HUES6 (cell line): ENCODE measurements at regions not wholly inside any gene's neighbourhood (a gene's known extent, or its start where the extent isn't known, plus 50 kb on each side); places are given as distances from the start of the nearest gene placed in this dataset.
A peak's percentile ranks its signal among the peaks of the same experiment; 100 is the strongest.

ENCODE experiments used
- H3K27ac ChIP-seq: 2 replicates; pipeline ENCODE4 v1.7.0; 2013; ENCODE audit warnings: low read depth, mild to moderate bottlenecking, low read length, inconsistent platforms
- H3K27me3 ChIP-seq: 2 replicates; pipeline ENCODE4 v1.6.1; 2013; ENCODE audit warnings: low read length; ENCODE audit not compliant: control insufficient read depth, insufficient read depth
- H3K36me3 ChIP-seq: 2 replicates; pipeline ENCODE4 v1.6.1; 2013; ENCODE audit warnings: low read length; ENCODE audit not compliant: control insufficient read depth, insufficient read depth
- H3K4me1 ChIP-seq: 2 replicates; pipeline ENCODE4 v1.6.1; 2013; ENCODE audit warnings: low read length; ENCODE audit not compliant: control insufficient read depth, insufficient read depth
- H3K4me3 ChIP-seq: 2 replicates; pipeline ENCODE4 v1.5.1; 2013; ENCODE audit warnings: low read depth, low read length
- H3K9ac ChIP-seq: one replicate; pipeline ENCODE4 v1.6.1; 2013; ENCODE audit warnings: mild to moderate bottlenecking, low read length
- H3K9me3 ChIP-seq: 2 replicates; pipeline ENCODE4 v1.6.1; 2013; ENCODE audit warnings: low read depth, low read length; ENCODE audit not compliant: control insufficient read depth, insufficient read depth

DNA sequence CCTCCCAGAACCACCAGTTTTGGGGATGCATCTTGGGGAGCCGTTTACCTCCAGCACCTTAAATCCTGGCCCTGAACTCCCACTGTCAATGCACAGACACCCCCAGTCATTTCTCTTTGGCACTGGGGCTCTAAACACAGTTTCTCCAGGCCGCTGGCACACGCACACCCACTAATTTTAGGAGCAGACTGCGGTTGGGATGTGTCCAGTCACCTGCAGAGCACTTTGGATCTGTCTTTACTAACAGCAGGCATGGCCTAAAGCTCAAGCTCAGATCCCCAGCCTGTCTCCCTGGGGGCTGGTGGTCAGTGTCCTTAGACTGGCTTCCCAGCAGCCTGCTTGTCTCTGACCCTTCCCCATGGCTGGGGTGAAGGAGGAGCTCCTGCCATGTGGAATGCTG lies 49.9 kb downstream of the SYNE3 start:
- Histone ChIP-seq H3K27ac (no peak overlapping the region), H3K4me1 (peaks cover 5% of the 10 kb centered on the region), H3K4me3 (no peak overlapping the region), H3K9ac (no peak overlapping the region), H3K36me3 (no peaks in the 10 kb centered on the region), H3K27me3 (peaks cover 9% of the 10 kb centered on the region; the same call in 1 of the 2 replicates), H3K9me3 (no peaks in the 10 kb centered on the region)

GRCh38 chr14:95465936-95466335 lies 50.5 kb downstream of the SYNE3 start:
- no peaks in the 10 kb centered on the region for H3K9me3 ChIP-seq
- no peak overlapping the region for H3K4me3 ChIP-seq
- H3K36me3 ChIP-seq = no peaks in the 10 kb centered on the region
- H3K4me1 ChIP-seq = peaks cover 10% of the 10 kb centered on the region
- H3K27me3 ChIP-seq = peaks cover 15% of the 10 kb centered on the region; the same call in 1 of the 2 replicates
- H3K27ac ChIP-seq = no peak overlapping the region
- no peak overlapping the region for H3K9ac ChIP-seq

- no peak overlapping the region for H3K9ac ChIP-seq
- no peak overlapping the region for H3K27ac ChIP-seq
- H3K27me3 ChIP-seq = peaks cover 18% of the 10 kb centered on the region; the same call in 1 of the 2 replicates
- H3K9me3 ChIP-seq = no peaks in the 10 kb centered on the region
- peaks cover 16% of the 10 kb centered on the region for H3K4me1 ChIP-seq
- H3K36me3 ChIP-seq = no peaks in the 10 kb centered on the region
- no peak overlapping the region for H3K4me3 ChIP-seq
These were observed 51.1 kb downstream of the SYNE3 start for GRCh38 chr14:95465358-95465757.

GRCh38 chr14:95464514-95464913 lies 51.9 kb downstream of the SYNE3 start:
- H3K9ac ChIP-seq = no peak overlapping the region
- H3K36me3 ChIP-seq = no peaks in the 10 kb centered on the region
- no peak overlapping the region for H3K4me3 ChIP-seq
- H3K27me3 ChIP-seq = peaks cover 18% of the 10 kb centered on the region; the same call in 1 of the 2 replicates
- no peak overlapping the region for H3K27ac ChIP-seq
- H3K4me1 ChIP-seq = peaks cover 17% of the 10 kb centered on the region
- no peaks in the 10 kb centered on the region for H3K9me3 ChIP-seq

DNA sequence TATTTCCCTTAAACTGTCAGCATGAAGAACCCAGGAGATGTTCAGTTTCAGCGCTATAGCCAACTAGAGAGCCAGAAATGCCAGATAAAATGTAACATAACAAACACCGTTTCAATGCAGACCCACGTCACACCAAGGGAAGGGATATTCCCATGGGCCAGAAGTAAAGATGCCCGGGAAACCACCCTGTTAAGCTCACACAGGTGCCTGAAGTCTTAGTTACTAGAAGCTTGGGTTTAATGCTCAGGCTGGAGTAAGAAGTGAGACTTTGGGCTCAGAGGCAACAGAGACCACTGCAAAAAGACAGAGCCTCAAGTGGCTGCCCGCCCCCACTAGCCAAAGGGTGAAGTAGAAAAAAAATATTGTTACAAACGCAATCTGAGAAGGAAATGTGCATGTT lies 52.3 kb downstream of the SYNE3 start:
- H3K4me1 ChIP-seq = peaks cover 17% of the 10 kb centered on the region
- no peak overlapping the region for H3K27ac ChIP-seq
- H3K9me3 ChIP-seq = no peaks in the 10 kb centered on the region
- no peak overlapping the region for H3K9ac ChIP-seq
- no peak overlapping the region for H3K4me3 ChIP-seq
- H3K27me3 ChIP-seq = peaks cover 18% of the 10 kb centered on the region; the same call in 1 of the 2 replicates
- H3K36me3 ChIP-seq = no peaks in the 10 kb centered on the region

GRCh38 chr14:95463171-95463901 lies 53.1 kb downstream of the SYNE3 start:
- no peak overlapping the region for H3K4me3 ChIP-seq
- H3K27ac ChIP-seq = no peak overlapping the region
- H3K4me1 ChIP-seq = peaks cover 17% of the 10 kb centered on the region

DNA sequence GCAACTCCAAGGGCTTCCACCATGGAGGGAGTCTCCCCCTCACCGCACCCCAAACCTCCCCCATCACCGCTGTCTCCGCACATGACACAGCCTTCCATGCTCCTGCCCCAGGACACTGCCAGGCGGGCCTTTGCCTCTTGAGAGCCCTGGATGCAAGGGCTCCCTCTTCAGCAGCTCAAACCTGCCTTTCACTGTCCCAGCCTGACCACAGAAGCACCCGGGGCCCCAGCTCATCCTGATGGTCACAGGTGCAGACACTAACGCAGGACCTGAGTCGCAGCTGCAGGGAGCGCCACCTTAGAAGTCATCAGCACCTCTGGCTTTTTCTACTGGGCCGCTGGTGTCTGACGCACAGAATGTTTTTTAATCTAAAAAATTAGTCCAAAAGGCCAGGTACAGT lies 54.0 kb downstream of the SYNE3 start:
- Histone ChIP-seq H3K27ac (no peak overlapping the region), H3K9me3 (no peaks in the 10 kb centered on the region), H3K4me3 (no peak overlapping the region), H3K36me3 (no peaks in the 10 kb centered on the region), H3K4me1 (peaks cover 17% of the 10 kb centered on the region), H3K27me3 (peaks cover 18% of the 10 kb centered on the region; the same call in 1 of the 2 replicates), H3K9ac (no peak overlapping the region)

More at GRCh38 chr14:95463171-95463901, 53.1 kb downstream of the SYNE3 start:
- H3K27me3 ChIP-seq = peaks cover 18% of the 10 kb centered on the region; the same call in 1 of the 2 replicates
- no peaks in the 10 kb centered on the region for H3K9me3 ChIP-seq
- no peaks in the 10 kb centered on the region for H3K36me3 ChIP-seq
- no peak overlapping the region for H3K9ac ChIP-seq

DNA sequence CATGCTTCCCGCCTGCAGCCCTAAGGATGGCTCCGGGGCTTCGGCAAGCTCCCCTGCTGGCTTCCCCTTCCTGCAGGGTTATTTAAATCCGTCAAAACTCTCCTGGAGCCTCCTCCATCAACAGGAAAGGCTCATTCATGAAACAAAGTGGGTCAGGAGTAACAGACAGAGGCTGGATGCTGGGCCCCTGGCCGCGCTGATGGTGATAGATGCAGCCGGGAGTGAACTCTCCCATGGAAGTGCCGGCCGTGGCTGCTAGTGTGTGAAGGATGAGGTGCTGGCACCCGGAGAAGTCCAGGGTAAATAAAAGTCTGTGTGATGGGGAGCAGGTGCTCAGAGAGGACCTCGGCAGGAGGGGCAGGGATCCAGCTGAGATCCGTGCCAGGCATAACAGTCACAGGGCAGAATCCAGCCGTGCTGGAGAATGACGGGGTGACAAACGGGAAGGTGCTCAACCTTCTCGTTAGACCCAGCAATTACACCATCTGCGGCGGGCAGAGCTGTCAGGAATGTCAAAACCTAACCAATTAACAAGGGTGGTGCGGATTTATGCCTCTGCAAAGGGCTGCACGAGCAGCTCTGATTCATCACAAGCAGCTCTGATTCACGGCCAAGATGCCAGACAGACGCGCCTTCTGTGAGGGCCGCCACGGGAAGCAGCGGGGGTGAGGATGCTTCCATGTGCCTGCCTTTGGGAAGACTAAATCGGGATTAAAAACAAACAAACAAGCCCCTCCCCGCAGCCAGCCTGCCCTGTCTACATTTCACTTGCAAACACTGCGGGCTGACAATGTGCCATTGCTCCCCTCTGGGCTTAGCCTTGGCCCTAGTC lies 55.6 kb downstream of the SYNE3 start:
- no peak overlapping the region for H3K9ac ChIP-seq
- no peak overlapping the region for H3K27ac ChIP-seq
- no peaks in the 10 kb centered on the region for H3K36me3 ChIP-seq
- H3K27me3 ChIP-seq = peaks cover 18% of the 10 kb centered on the region; the same call in 1 of the 2 replicates
- H3K4me1 ChIP-seq = peaks cover 17% of the 10 kb centered on the region
- no peaks in the 10 kb centered on the region for H3K9me3 ChIP-seq
- H3K4me3 ChIP-seq = peak overlapping the region; percentile 53

DNA sequence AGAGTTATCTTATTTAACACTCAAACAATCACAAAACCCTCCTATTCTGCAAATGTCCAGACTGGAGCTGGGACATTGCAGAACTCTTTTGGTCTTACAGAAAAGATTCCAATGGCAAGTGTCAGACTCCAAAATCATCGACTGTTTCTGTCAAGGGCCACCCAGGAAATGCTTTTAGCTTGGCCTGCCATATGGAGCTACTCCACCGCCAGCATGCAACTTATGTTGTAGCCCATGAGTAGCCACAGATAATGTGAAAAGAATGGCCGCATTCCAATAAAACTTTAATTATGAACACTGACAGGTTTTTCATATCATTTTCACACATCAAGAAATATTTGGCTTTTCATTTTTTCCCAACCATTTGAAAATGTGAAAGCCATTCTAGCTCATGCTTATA lies 57.5 kb downstream of the SYNE3 start:
- peaks cover 17% of the 10 kb centered on the region for H3K4me1 ChIP-seq
- H3K9me3 ChIP-seq = no peaks in the 10 kb centered on the region
- no peak overlapping the region for H3K4me3 ChIP-seq
- peaks cover 18% of the 10 kb centered on the region; the same call in 1 of the 2 replicates for H3K27me3 ChIP-seq
- no peak overlapping the region for H3K9ac ChIP-seq
- no peak overlapping the region for H3K27ac ChIP-seq
- H3K36me3 ChIP-seq = no peaks in the 10 kb centered on the region

DNA sequence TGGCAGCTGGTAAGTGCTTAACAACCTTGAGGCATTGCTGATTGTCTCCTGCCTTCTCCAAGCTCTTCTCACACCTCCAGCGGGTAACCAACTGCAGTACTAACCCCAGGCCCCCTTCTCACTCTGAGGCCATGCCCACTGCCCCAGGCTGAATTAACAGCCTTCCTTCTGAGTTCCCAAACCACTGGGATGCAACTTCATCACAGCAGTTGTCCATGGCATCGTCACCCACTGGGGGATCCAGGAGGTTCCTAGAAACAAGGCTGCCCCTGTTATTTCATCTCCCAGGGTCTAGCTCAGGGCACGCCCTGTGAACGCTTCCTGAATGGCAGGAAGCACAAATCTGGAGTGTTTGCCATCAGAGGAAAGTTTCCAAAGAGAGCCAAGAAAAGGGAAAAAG lies 58.0 kb downstream of the SYNE3 start:
- H3K27me3 ChIP-seq = peaks cover 18% of the 10 kb centered on the region; the same call in 1 of the 2 replicates
- no peak overlapping the region for H3K9ac ChIP-seq
- no peak overlapping the region for H3K4me3 ChIP-seq
- H3K27ac ChIP-seq = no peak overlapping the region
- peaks cover 17% of the 10 kb centered on the region for H3K4me1 ChIP-seq
- no peaks in the 10 kb centered on the region for H3K36me3 ChIP-seq
- no peaks in the 10 kb centered on the region for H3K9me3 ChIP-seq

- H3K9ac ChIP-seq = no peak overlapping the region
These were observed 60.2 kb downstream of the SYNE3 start for GRCh38 chr14:95456281-95456680.

More at GRCh38 chr14:95456281-95456680, 60.2 kb downstream of the SYNE3 start:
- Histone ChIP-seq H3K27me3 (peaks cover 7% of the 10 kb centered on the region; the same call in 1 of the 2 replicates), H3K27ac (no peak overlapping the region), H3K4me3 (no peak overlapping the region), H3K36me3 (no peaks in the 10 kb centered on the region), H3K9me3 (no peaks in the 10 kb centered on the region), H3K4me1 (peaks cover 10% of the 10 kb centered on the region)
